H1 (cell line): ENCODE measurements at regions not wholly inside any gene's neighbourhood (a gene's known extent, or its start where the extent isn't known, plus 50 kb on each side); places are given as distances from the start of the nearest gene placed in this dataset.

ENCODE experiments used
- CTCF ChIA-PET: fragments of 300-600 bp; sonication (Branson Sonifier 250); formaldehyde crosslinking; loops from one replicate; lab custom pipeline; 2021; ENCODE audit not compliant: partially characterized antibody; lab: Charles Lee
- POLR2A ChIA-PET: fragments of 300-600 bp; sonication (Branson Sonifier 250); formaldehyde crosslinking; loops from one replicate; lab custom pipeline; 2021; ENCODE audit warnings: inconsistent platforms; ENCODE audit not compliant: partially characterized antibody; lab: Charles Lee
- DNase-seq, 2 experiments: peaks; one replicate each; pipeline versions ENCODE4 v3.0.0 to v3.0.0-alpha.2; 2010 to 2022; ENCODE audit warnings: low spot score in 2 of 2, low read depth in 1 of 2, mixed read lengths in 1 of 2
- FAIRE-seq: peaks from 2 replicates; lab custom pipeline; 2011; peaks lifted over from hg19 to GRCh38; lab: Jason Lieb, UNC
- H2AFZ ChIP-seq: 2 replicates; pipeline ENCODE4 v1.8.1; 2012; ENCODE audit warnings: low read length, inconsistent platforms
- H2AK5ac ChIP-seq: 2 replicates; pipeline ENCODE4 v1.6.1; 2013; ENCODE audit warnings: low read depth, low read length
- H2BK120ac ChIP-seq: replicated peaks from 2 replicates; pipeline ENCODE3; 2013; ENCODE audit warnings: low read depth, low read length, inconsistent platforms
- H2BK12ac ChIP-seq: 2 replicates; pipeline ENCODE4 v1.6.1; 2013; ENCODE audit warnings: low read depth, low read length
- H2BK15ac ChIP-seq: 2 replicates; pipeline ENCODE4 v1.6.1; 2013; ENCODE audit warnings: low read length
- H2BK20ac ChIP-seq: 2 replicates; pipeline ENCODE4 v1.6.1; 2013; ENCODE audit warnings: low read length
- H2BK5ac ChIP-seq: 2 replicates; pipeline ENCODE4 v1.6.1; 2013; ENCODE audit warnings: low read depth, low read length
- H3K14ac ChIP-seq: 2 replicates; pipeline ENCODE4 v1.6.1; 2013; ENCODE audit warnings: inconsistent platforms; ENCODE audit not compliant: insufficient read length
- H3K18ac ChIP-seq: 2 replicates; pipeline ENCODE4 v1.6.1; 2013; ENCODE audit warnings: low read length; ENCODE audit errors: extremely low read depth
- H3K23ac ChIP-seq: 2 replicates; pipeline ENCODE4 v1.6.1; 2013; ENCODE audit warnings: inconsistent platforms; ENCODE audit not compliant: insufficient read length
- H3K23me2 ChIP-seq: 2 replicates; pipeline ENCODE4 v1.6.1; 2013; ENCODE audit warnings: low read depth, low read length
- H3K27ac ChIP-seq: 2 replicates; pipeline ENCODE4 v1.6.1; 2011; ENCODE audit warnings: low read depth, low read length, inconsistent platforms
- H3K27me3 ChIP-seq, 4 experiments: replicated peaks in 1 of 4; 1 replicate in 1 of 4; 2 replicates in 3 of 4; pipeline versions ENCODE4 v1.6.1 to v1.8.1; 2011 to 2013; ENCODE audit warnings: low read length in 3 of 4, mild to moderate bottlenecking in 3 of 4, inconsistent platforms in 2 of 4, mixed read lengths in 2 of 4, moderate library complexity in 1 of 4; ENCODE audit not compliant: control insufficient read depth in 3 of 4, insufficient read depth in 3 of 4; ENCODE audit errors: extremely low read depth in 1 of 4
- H3K36me3 ChIP-seq, 4 experiments: 2 replicates each; pipeline versions ENCODE4 v1.6.1 to v1.8.1; 2011 to 2013; ENCODE audit warnings: mild to moderate bottlenecking in 4 of 4, low read length in 3 of 4, moderate library complexity in 2 of 4, control low read depth in 1 of 4, inconsistent platforms in 1 of 4; ENCODE audit not compliant: insufficient read depth in 4 of 4, control insufficient read depth in 2 of 4
- H3K4ac ChIP-seq: replicated peaks from 2 replicates; pipeline ENCODE3; 2013; ENCODE audit warnings: low read length, low read depth, mixed read lengths, inconsistent platforms; ENCODE audit not compliant: insufficient read length
- H3K4me1 ChIP-seq, 4 experiments: replicated peaks in 1 of 4; 1 replicate in 1 of 4; 2 replicates in 3 of 4; pipeline versions ENCODE4 v1.6.1 to v1.8.1; 2011 to 2013; ENCODE audit warnings: low read length in 3 of 4, inconsistent platforms in 2 of 4, mixed read lengths in 1 of 4; ENCODE audit not compliant: insufficient read depth in 4 of 4, control insufficient read depth in 3 of 4
- H3K4me2 ChIP-seq, 2 experiments: 2 replicates each; pipeline versions ENCODE4 v1.6.1 to v1.8.1; 2011 to 2013; ENCODE audit warnings: low read depth in 2 of 2, low read length in 2 of 2, control low read depth in 1 of 2, inconsistent platforms in 1 of 2, mild to moderate bottlenecking in 1 of 2; ENCODE audit not compliant: insufficient read depth in 1 of 2
- H3K4me3 ChIP-seq, 4 experiments: fragments of 200-600, 300-600 bp in 1 of 4; sonication (generic), shearing (Covaris generic), sonication (Bioruptor Twin) in 1 of 4; 2 replicates each; pipeline versions ENCODE4 v1.5.1 to v1.8.1; 2011 to 2016; ENCODE audit warnings: low read length in 4 of 4, low read depth in 3 of 4, control low read depth in 2 of 4, inconsistent platforms in 2 of 4, mild to moderate bottlenecking in 2 of 4, mixed read lengths in 1 of 4, moderate library complexity in 1 of 4; ENCODE audit not compliant: insufficient read depth in 2 of 4; ENCODE audit errors: extremely low read depth in 1 of 4
- H3K56ac ChIP-seq: replicated peaks from 2 replicates; pipeline ENCODE3; 2013; ENCODE audit warnings: low read depth, mild to moderate bottlenecking, mixed read lengths, low read length, inconsistent platforms; ENCODE audit not compliant: insufficient read length
- H3K79me1 ChIP-seq: 2 replicates; pipeline ENCODE4 v1.6.1; 2013; ENCODE audit warnings: low read depth, low read length, control low read depth
- H3K79me2 ChIP-seq, 2 experiments: 2 replicates each; pipeline versions ENCODE4 v1.6.1 to v1.8.1; 2012 to 2013; ENCODE audit warnings: low read length in 2 of 2, mild to moderate bottlenecking in 2 of 2, inconsistent platforms in 1 of 2; ENCODE audit not compliant: insufficient read depth in 2 of 2, control insufficient read depth in 1 of 2
- H3K9ac ChIP-seq, 4 experiments: replicated peaks in 1 of 4; 1 replicate in 1 of 4; 2 replicates in 3 of 4; pipeline versions ENCODE4 v1.6.1 to v1.8.1; 2011 to 2013; ENCODE audit warnings: low read depth in 3 of 4, low read length in 3 of 4, control low read depth in 2 of 4, mild to moderate bottlenecking in 2 of 4, moderate library complexity in 2 of 4, inconsistent platforms in 1 of 4; ENCODE audit errors: extremely low read depth in 1 of 4
- H3K9me3 ChIP-seq, 2 experiments: 2 replicates each; pipeline versions ENCODE4 v1.6.1 to v1.8.1; 2012 to 2013; ENCODE audit warnings: mild to moderate bottlenecking in 2 of 2, moderate library complexity in 2 of 2, control low read depth in 1 of 2, inconsistent platforms in 1 of 2, low read depth in 1 of 2, low read length in 1 of 2, mixed read lengths in 1 of 2; ENCODE audit not compliant: insufficient read depth in 2 of 2
- H4K20me1 ChIP-seq, 2 experiments: replicated peaks in 1 of 2; 2 replicates each; pipeline versions ENCODE3 to v1.8.1; 2011 to 2013; ENCODE audit warnings: inconsistent platforms in 2 of 2, low read length in 2 of 2, mild to moderate bottlenecking in 1 of 2; ENCODE audit not compliant: insufficient read depth in 2 of 2, control insufficient read depth in 1 of 2
- H4K5ac ChIP-seq: 2 replicates; pipeline ENCODE4 v1.6.1; 2013; ENCODE audit warnings: low read length, low read depth, mixed read lengths, inconsistent platforms; ENCODE audit not compliant: insufficient read length
- H4K8ac ChIP-seq: 2 replicates; pipeline ENCODE4 v1.8.0; 2013; ENCODE audit warnings: mild to moderate bottlenecking, moderate library complexity, low read length, inconsistent platforms; ENCODE audit not compliant: insufficient read depth; ENCODE audit errors: extremely low read depth
- H4K91ac ChIP-seq: replicated peaks from 2 replicates; pipeline ENCODE3; 2013; ENCODE audit warnings: low read length, mixed read lengths, inconsistent platforms; ENCODE audit not compliant: insufficient read length
- JUND ChIP-seq: IDR thresholded peaks from 2 replicates; pipeline ENCODE4 v1.6.1; 2011; ENCODE audit warnings: mild to moderate bottlenecking, improper control_type of control experiment, low read length
- POU5F1 ChIP-seq: IDR thresholded peaks from 2 replicates; pipeline ENCODE4 v1.6.1; 2011; ENCODE audit warnings: low read depth, mild to moderate bottlenecking, low read length, moderate library complexity
- SAP30 ChIP-seq: fragments of 300-600 bp; sonication (generic); IDR thresholded peaks from 2 replicates; pipeline ENCODE4 v1.7.1; 2012; ENCODE audit warnings: low read length, moderate library complexity, mild to moderate bottlenecking, inconsistent platforms; ENCODE audit not compliant: insufficient read depth, insufficient replicate concordance
- TAF7 ChIP-seq: optimal IDR thresholded peaks from 2 replicates; pipeline ENCODE3; 2011; ENCODE audit warnings: low read depth, mild to moderate bottlenecking, inconsistent platforms, low read length, moderate library complexity, borderline replicate concordance
- ZNF274 ChIP-seq: IDR thresholded peaks from 2 replicates; pipeline ENCODE4 v1.7.0; 2012; ENCODE audit warnings: low read length, borderline replicate concordance; ENCODE audit errors: extremely low read depth
- WGBS, 2 experiments: shearing (Covaris generic) in 1 of 2; methylation state at CpG; one replicate each; pipeline versions ENCODE4 v1.1.6 to v1.1.7; 2013 to 2015; ENCODE audit warnings: low lambda C conversion rate in 2 of 2, mixed read lengths in 2 of 2, inconsistent platforms in 1 of 2, low coverage in 1 of 2, missing lambda C conversion rate in 1 of 2; ENCODE audit not compliant: insufficient replicate concordance in 2 of 2, insufficient coverage in 1 of 2, insufficient read length in 1 of 2; ENCODE audit errors: extremely low coverage in 1 of 2, missing lambda C conversion rate in 1 of 2; 5-methylcytosine and 5-hydroxymethylcytosine counted together

- no peak overlapping the region for H3K23ac ChIP-seq
- no peaks in the 10 kb centered on the region for H3K4me1 ChIP-seq
- H4K8ac ChIP-seq, result no peak overlapping the region
- H3K79me1 ChIP-seq, result no peaks in the 10 kb centered on the region
- H2AK5ac ChIP-seq, result no peak overlapping the region
- H3K9ac ChIP-seq, result no peak overlapping the region
- TF ChIP-seq SAP30 (no peak), ZNF274 (no peak), TAF7 (no peak), POU5F1 (no peak), JUND (no peak)
- DNase-seq, result no peak
- no peak overlapping the region for H3K14ac ChIP-seq
- no peak for FAIRE-seq
- H3K36me3 ChIP-seq, result no peaks in the 10 kb centered on the region
- no peaks in the 10 kb centered on the region for H4K20me1 ChIP-seq
- H3K4me2 ChIP-seq, result no peak overlapping the region
- no peak overlapping the region for H2BK120ac ChIP-seq
- no peak overlapping the region for H3K56ac ChIP-seq
- no peak overlapping the region for H2BK20ac ChIP-seq
- POLR2A ChIA-PET, result no interaction called here
- no peak overlapping the region for H2AFZ ChIP-seq
- H3K4me3 ChIP-seq, result no peak overlapping the region
- H3K79me2 ChIP-seq, result no peaks in the 10 kb centered on the region
- no peaks in the 10 kb centered on the region for H3K9me3 ChIP-seq
- no peak overlapping the region for H4K5ac ChIP-seq
- H3K4ac ChIP-seq, result no peak overlapping the region
- no peak overlapping the region for H4K91ac ChIP-seq
- H2BK5ac ChIP-seq, result no peak overlapping the region
- no peak overlapping the region for H2BK12ac ChIP-seq
- no peaks in the 10 kb centered on the region for H3K23me2 ChIP-seq
- WGBS, 2 experiments, result 92% methylated on average over 1 of the region's 1 CpG; no CpG with 5 or more reads in 1 of the 2 experiments
- H2BK15ac ChIP-seq, result no peak overlapping the region
- H3K27ac ChIP-seq, result no peak overlapping the region
- CTCF ChIA-PET, result interaction anchor here (0.9 to 1.0 kb wide), 2 partner anchors 11 to 418 kb away, joined by 3 to 4 read pairs; no protein-coding TSS in a partner anchor
- H3K27me3 ChIP-seq, result no peaks in the 10 kb centered on the region
- no peak overlapping the region for H3K18ac ChIP-seq
Measured at GRCh38 chr1:164504749-164505148, 54.2 kb upstream of the PBX1 start.
